ENCODE measurements at regions not wholly inside any gene's neighbourhood (a gene's known extent, or its start where the extent isn't known, plus 50 kb on each side); places are given as distances from the start of the nearest gene placed in this dataset.
"Not testable (repeated sequence)": the region's sequence is repeated elsewhere in the genome, so short reads cannot be mapped to it uniquely, and the experiment has no call there.

GRCh38 chr22:48758881-48759875 lies 1068.5 kb downstream of the BRD1 start:
- in situ Hi-C loops (cut with MboI; ENCODE audit: low sequenced_read_pairs), result no loop called here

GRCh38 chr22:48757985-48758561 lies 1069.6 kb downstream of the BRD1 start:
- in situ Hi-C loops (cut with MboI; ENCODE audit: low sequenced_read_pairs), result no loop called here

GRCh38 chr22:48757581-48757980 lies 1070.1 kb downstream of the BRD1 start:
- in situ Hi-C loops (cut with MboI; ENCODE audit: low sequenced_read_pairs), result no loop called here

- in situ Hi-C loops (cut with MboI; ENCODE audit: low sequenced_read_pairs), result not testable (repeated sequence)
Measured at GRCh38 chr22:48757135-48757534, 1070.5 kb downstream of the BRD1 start.

GRCh38 chr22:48756146-48757111 lies 1071.2 kb downstream of the BRD1 start:
- in situ Hi-C loops (cut with MboI; ENCODE audit: low sequenced_read_pairs), result no loop called here

- in situ Hi-C loops (cut with MboI; ENCODE audit: low sequenced_read_pairs), result no loop called here
Measured at GRCh38 chr22:48755059-48755949, 1072.4 kb downstream of the BRD1 start.

GRCh38 chr22:48754611-48755058 lies 1073.0 kb downstream of the BRD1 start:
- in situ Hi-C loops (cut with MboI; ENCODE audit: low sequenced_read_pairs), result no loop called here

GRCh38 chr22:48753752-48754517 lies 1073.7 kb downstream of the BRD1 start:
- in situ Hi-C loops (cut with MboI; ENCODE audit: low sequenced_read_pairs), result no loop called here

GRCh38 chr22:48753381-48753730 lies 1074.3 kb downstream of the BRD1 start:
- in situ Hi-C loops (cut with MboI; ENCODE audit: low sequenced_read_pairs), result no loop called here

- in situ Hi-C loops (cut with MboI; ENCODE audit: low sequenced_read_pairs), result no loop called here
Measured at GRCh38 chr22:48752451-48753380, 1075.0 kb downstream of the BRD1 start.

GRCh38 chr22:48751539-48752437 lies 1075.9 kb downstream of the BRD1 start:
- in situ Hi-C loops (cut with MboI; ENCODE audit: low sequenced_read_pairs), result no loop called here

GRCh38 chr22:48750826-48751440 lies 1076.7 kb downstream of the BRD1 start:
- in situ Hi-C loops (cut with MboI; ENCODE audit: low sequenced_read_pairs), result no loop called here

- in situ Hi-C loops (cut with MboI; ENCODE audit: low sequenced_read_pairs), result no loop called here
Measured at GRCh38 chr22:48750282-48750681, 1077.4 kb downstream of the BRD1 start.

- in situ Hi-C loops (cut with MboI; ENCODE audit: low sequenced_read_pairs), result no loop called here
Measured at GRCh38 chr22:48749555-48750227, 1078.0 kb downstream of the BRD1 start.

- in situ Hi-C loops (cut with MboI; ENCODE audit: low sequenced_read_pairs), result no loop called here
Measured at GRCh38 chr22:48748860-48749554, 1078.7 kb downstream of the BRD1 start.
